H9 (cell line): ENCODE measurements at regions not wholly inside any gene's neighbourhood (a gene's known extent, or its start where the extent isn't known, plus 50 kb on each side); places are given as distances from the start of the nearest gene placed in this dataset.

Experiments
- DNase-seq: peaks from one replicate; pipeline ENCODE4 v3.0.0-alpha.2; 2017
- H2AFZ ChIP-seq: one replicate; pipeline ENCODE4 v1.6.1; 2013; ENCODE audit warnings: mild to moderate bottlenecking, low read length, control low read depth, moderate library complexity
- H2AK5ac ChIP-seq: 2 replicates; pipeline ENCODE4 v1.6.1; 2013; ENCODE audit warnings: low read length, control low read depth, mixed read lengths; ENCODE audit not compliant: insufficient read length
- H2BK120ac ChIP-seq: one replicate; pipeline ENCODE4 v1.6.1; 2013; ENCODE audit warnings: low read depth, mild to moderate bottlenecking, low read length, control low read depth, inconsistent platforms; ENCODE audit not compliant: poor library complexity, severe bottlenecking
- H2BK12ac ChIP-seq: 2 replicates; pipeline ENCODE4 v1.6.1; 2013; ENCODE audit warnings: low read length, control low read depth, mixed read lengths, low read depth; ENCODE audit not compliant: insufficient read length
- H2BK15ac ChIP-seq: 2 replicates; pipeline ENCODE4 v1.6.1; 2013; ENCODE audit warnings: low read depth, low read length, control low read depth
- H2BK20ac ChIP-seq: one replicate; pipeline ENCODE4 v1.6.1; 2013; ENCODE audit warnings: low read depth, mild to moderate bottlenecking, low read length, control low read depth, inconsistent platforms; ENCODE audit not compliant: poor library complexity, severe bottlenecking
- H2BK5ac ChIP-seq: 2 replicates; pipeline ENCODE4 v1.6.1; 2013; ENCODE audit warnings: low read length, control low read depth, mixed read lengths; ENCODE audit not compliant: insufficient read length
- H3K14ac ChIP-seq: 2 replicates; pipeline ENCODE4 v1.6.1; 2013; ENCODE audit warnings: low read length, control low read depth; ENCODE audit not compliant: insufficient read depth
- H3K18ac ChIP-seq: 2 replicates; pipeline ENCODE4 v1.6.1; 2013; ENCODE audit warnings: low read depth, mild to moderate bottlenecking, mixed read lengths, low read length, control low read depth; ENCODE audit not compliant: insufficient read length
- H3K23ac ChIP-seq: 2 replicates; pipeline ENCODE4 v1.6.1; 2013; ENCODE audit warnings: low read length, control low read depth, mixed read lengths, low read depth; ENCODE audit not compliant: insufficient read length
- H3K23me2 ChIP-seq: 2 replicates; pipeline ENCODE4 v1.6.1; 2013; ENCODE audit warnings: low read depth, mild to moderate bottlenecking, mixed read lengths, low read length, control low read depth; ENCODE audit not compliant: insufficient read length, poor library complexity, severe bottlenecking
- H3K27ac ChIP-seq: 2 replicates; pipeline ENCODE4 v1.5.1; 2013; ENCODE audit warnings: low read length, control low read depth, mixed read lengths, low read depth; ENCODE audit not compliant: insufficient read length
- H3K27me3 ChIP-seq: 2 replicates; pipeline ENCODE4 v1.6.1; 2013; ENCODE audit warnings: low read length, control low read depth, inconsistent platforms; ENCODE audit not compliant: insufficient read depth
- H3K4ac ChIP-seq: 2 replicates; pipeline ENCODE4 v1.6.1; 2013; ENCODE audit warnings: low read depth, mild to moderate bottlenecking, control low read depth, inconsistent platforms, low read length, moderate library complexity
- H3K4me1 ChIP-seq: 2 replicates; pipeline ENCODE4 v1.6.1; 2013; ENCODE audit warnings: low read length, control low read depth, inconsistent platforms; ENCODE audit not compliant: insufficient read depth
- H3K4me2 ChIP-seq: 2 replicates; pipeline ENCODE4 v1.6.1; 2013; ENCODE audit warnings: low read length, control low read depth, mixed read lengths; ENCODE audit not compliant: insufficient read length, insufficient read depth
- H3K56ac ChIP-seq: 2 replicates; pipeline ENCODE4 v1.6.1; 2013; ENCODE audit warnings: low read depth, mild to moderate bottlenecking, mixed read lengths, low read length, control low read depth; ENCODE audit not compliant: insufficient read length
- H3K79me1 ChIP-seq: 2 replicates; pipeline ENCODE4 v1.6.1; 2013; ENCODE audit warnings: low read depth, mild to moderate bottlenecking, moderate library complexity, low read length, control low read depth, inconsistent platforms; ENCODE audit not compliant: insufficient read depth, poor library complexity, severe bottlenecking
- H3K79me2 ChIP-seq: 2 replicates; pipeline ENCODE4 v1.6.1; 2013; ENCODE audit warnings: low read length, control low read depth, inconsistent platforms; ENCODE audit not compliant: insufficient read depth
- H3K9ac ChIP-seq: 2 replicates; pipeline ENCODE4 v1.6.1; 2013; ENCODE audit warnings: low read length, control low read depth, mixed read lengths; ENCODE audit not compliant: insufficient read length; ENCODE audit errors: extremely low read depth
- H3K9me3 ChIP-seq: one replicate; pipeline ENCODE4 v1.6.1; 2013; ENCODE audit warnings: low read depth, low read length, inconsistent platforms; ENCODE audit not compliant: control insufficient read depth
- H3T11ph ChIP-seq: one replicate; pipeline ENCODE4 v1.6.1; 2013; ENCODE audit warnings: mild to moderate bottlenecking, low read length, control low read depth, inconsistent platforms
- H4K20me1 ChIP-seq: one replicate; pipeline ENCODE4 v1.6.1; 2013; ENCODE audit not compliant: control insufficient read depth, insufficient read length, insufficient read depth
- H4K5ac ChIP-seq: 2 replicates; pipeline ENCODE4 v1.6.1; 2013; ENCODE audit warnings: low read depth, mild to moderate bottlenecking, mixed read lengths, low read length, control low read depth; ENCODE audit not compliant: insufficient read length
- H4K8ac ChIP-seq: replicated peaks from 2 replicates; pipeline ENCODE4 v1.6.1; 2013; ENCODE audit warnings: low read length, control low read depth, mixed read lengths, low read depth; ENCODE audit not compliant: insufficient read length
- H4K91ac ChIP-seq: 2 replicates; pipeline ENCODE4 v1.6.1; 2013; ENCODE audit warnings: low read depth, mild to moderate bottlenecking, moderate library complexity, mixed read lengths, low read length, control low read depth; ENCODE audit not compliant: insufficient read length
- H3K27ac Mint-ChIP-seq, 3 experiments: 2 replicates in 2 of 3; 3 replicates in 1 of 3; pipeline ENCODE4 v1.8.0; 2020 to 2021; ENCODE audit warnings: mixed read lengths in 3 of 3, mild to moderate bottlenecking in 1 of 3, moderate library complexity in 1 of 3
- H3K27me3 Mint-ChIP-seq: 2 replicates; pipeline ENCODE4 v1.8.0; 2021; ENCODE audit warnings: low read depth, mild to moderate bottlenecking, moderate library complexity, mixed read lengths
- H3K36me3 Mint-ChIP-seq, 3 experiments: 2 replicates in 2 of 3; 3 replicates in 1 of 3; pipeline ENCODE4 v1.8.0; 2020 to 2021; ENCODE audit warnings: low read depth in 3 of 3, mixed read lengths in 3 of 3; ENCODE audit not compliant: insufficient read depth in 1 of 3
- H3K4me1 Mint-ChIP-seq, 2 experiments: 2 replicates each; pipeline ENCODE4 v1.8.0; 2020; ENCODE audit warnings: mixed read lengths in 2 of 2
- H3K4me3 Mint-ChIP-seq, 2 experiments: 2 replicates in 1 of 2; 3 replicates in 1 of 2; pipeline ENCODE4 v1.8.0; 2020 to 2021; ENCODE audit warnings: mild to moderate bottlenecking in 2 of 2, mixed read lengths in 2 of 2, moderate library complexity in 1 of 2
- H3K9me3 Mint-ChIP-seq, 2 experiments: 2 replicates in 1 of 2; 3 replicates in 1 of 2; pipeline ENCODE4 v1.8.0; 2020; ENCODE audit warnings: mild to moderate bottlenecking in 2 of 2, mixed read lengths in 2 of 2, moderate library complexity in 1 of 2
- WGBS: extraction: QIAGEN DNeasy Blood & Tissue Kit; methylation state at CpG from one replicate; pipeline ENCODE4 v1.1.7; 2013; ENCODE audit warnings: missing lambda C conversion rate, low lambda C conversion rate, mixed read lengths; ENCODE audit not compliant: insufficient read length; ENCODE audit errors: extremely low coverage; 5-methylcytosine and 5-hydroxymethylcytosine counted together
- TF ChIP-seq, protein P1 (sequence below): fragments of 200-600 bp; sonication (generic); conservative IDR thresholded peaks from 3 replicates; pipeline ENCODE4 v1.8.0; 2021; ENCODE audit warnings: antibody characterized with exemption, mild to moderate bottlenecking

- Histone ChIP-seq H3K23ac (no peak overlapping the region), H4K91ac (no peak overlapping the region), H4K5ac (no peak overlapping the region), H2BK15ac (no peak overlapping the region), H2AFZ (no peak overlapping the region), H2BK5ac (no peak overlapping the region), H3K23me2 (no peaks in the 10 kb centered on the region), H3K4me2 (no peak overlapping the region), H3T11ph (no peak overlapping the region), H3K9me3 (no peaks in the 10 kb centered on the region), H3K18ac (no peak overlapping the region), H3K79me2 (no peaks in the 10 kb centered on the region), H3K56ac (no peak overlapping the region), H2AK5ac (no peak overlapping the region), H2BK120ac (peak overlapping the region; percentile 51), H3K27me3 (no peaks in the 10 kb centered on the region), H3K4me1 (peaks cover 2% of the 10 kb centered on the region; the same call in 1 of the 2 replicates), H4K8ac (no peak overlapping the region), H2BK20ac (peak overlapping the region; percentile 51), H3K4ac (no peak overlapping the region), H3K14ac (no peak overlapping the region), H3K9ac (no peak overlapping the region), H2BK12ac (no peak overlapping the region), H3K79me1 (no peaks in the 10 kb centered on the region), H3K27ac (no peak overlapping the region), H4K20me1 (no peaks in the 10 kb centered on the region)
- no peak overlapping the region for H3K4me3 Mint-ChIP-seq
- TF ChIP-seq, protein P1, sequence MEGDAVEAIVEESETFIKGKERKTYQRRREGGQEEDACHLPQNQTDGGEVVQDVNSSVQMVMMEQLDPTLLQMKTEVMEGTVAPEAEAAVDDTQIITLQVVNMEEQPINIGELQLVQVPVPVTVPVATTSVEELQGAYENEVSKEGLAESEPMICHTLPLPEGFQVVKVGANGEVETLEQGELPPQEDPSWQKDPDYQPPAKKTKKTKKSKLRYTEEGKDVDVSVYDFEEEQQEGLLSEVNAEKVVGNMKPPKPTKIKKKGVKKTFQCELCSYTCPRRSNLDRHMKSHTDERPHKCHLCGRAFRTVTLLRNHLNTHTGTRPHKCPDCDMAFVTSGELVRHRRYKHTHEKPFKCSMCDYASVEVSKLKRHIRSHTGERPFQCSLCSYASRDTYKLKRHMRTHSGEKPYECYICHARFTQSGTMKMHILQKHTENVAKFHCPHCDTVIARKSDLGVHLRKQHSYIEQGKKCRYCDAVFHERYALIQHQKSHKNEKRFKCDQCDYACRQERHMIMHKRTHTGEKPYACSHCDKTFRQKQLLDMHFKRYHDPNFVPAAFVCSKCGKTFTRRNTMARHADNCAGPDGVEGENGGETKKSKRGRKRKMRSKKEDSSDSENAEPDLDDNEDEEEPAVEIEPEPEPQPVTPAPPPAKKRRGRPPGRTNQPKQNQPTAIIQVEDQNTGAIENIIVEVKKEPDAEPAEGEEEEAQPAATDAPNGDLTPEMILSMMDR = no peak
- no peaks in the 10 kb centered on the region for H3K36me3 Mint-ChIP-seq
- WGBS = no CpG with 5 or more reads among the region's 5 CpGs
- H3K27ac Mint-ChIP-seq = no peak overlapping the region
- peaks cover 2 to 20% of the 10 kb centered on the region in 2 experiments for H3K4me1 Mint-ChIP-seq
- H3K27me3 Mint-ChIP-seq = peaks cover 8% of the 10 kb centered on the region
- H3K9me3 Mint-ChIP-seq = no peaks in the 10 kb centered on the region
- DNase-seq = no peak
These were observed 221.2 kb downstream of the SOX9 start for GRCh38 chr17:72342061-72342460.
